ENCODE measurements at regions not wholly inside any gene's neighbourhood (a gene's known extent, or its start where the extent isn't known, plus 50 kb on each side); places are given as distances from the start of the nearest gene placed in this dataset.
"Not testable (repeated sequence)": the region's sequence is repeated elsewhere in the genome, so short reads cannot be mapped to it uniquely, and the experiment has no call there.

DNA sequence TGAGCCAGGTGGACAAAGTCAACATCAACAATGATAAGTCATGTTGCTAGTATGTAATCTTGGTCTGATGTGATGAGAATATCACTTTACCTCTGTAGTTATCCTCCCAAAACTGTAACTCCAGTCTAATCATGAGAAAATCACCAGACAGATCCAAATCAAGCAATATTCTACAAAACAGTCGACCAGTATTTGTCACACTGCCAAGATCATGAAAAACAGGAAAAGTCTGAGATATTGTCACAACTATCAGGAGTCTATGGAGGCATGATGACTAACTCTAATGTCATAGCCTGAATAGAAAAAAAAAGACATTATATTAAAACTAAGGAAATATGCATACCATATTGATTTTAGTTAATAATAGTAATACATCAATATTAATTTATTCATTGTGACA, 1883.3 kb upstream of the CELF4 start:
- H3K36me3 ChIP-seq (ENCODE audit: control insufficient read depth, insufficient read depth, low read length): no peaks in the 10 kb centered on the region
- DNase-seq (ENCODE audit: low read depth): peak; percentile 70
- H3K27me3 ChIP-seq (ENCODE audit: control insufficient read depth, insufficient read depth, low read length): no peaks in the 10 kb centered on the region
- TF ChIP-seq, protein P1, sequence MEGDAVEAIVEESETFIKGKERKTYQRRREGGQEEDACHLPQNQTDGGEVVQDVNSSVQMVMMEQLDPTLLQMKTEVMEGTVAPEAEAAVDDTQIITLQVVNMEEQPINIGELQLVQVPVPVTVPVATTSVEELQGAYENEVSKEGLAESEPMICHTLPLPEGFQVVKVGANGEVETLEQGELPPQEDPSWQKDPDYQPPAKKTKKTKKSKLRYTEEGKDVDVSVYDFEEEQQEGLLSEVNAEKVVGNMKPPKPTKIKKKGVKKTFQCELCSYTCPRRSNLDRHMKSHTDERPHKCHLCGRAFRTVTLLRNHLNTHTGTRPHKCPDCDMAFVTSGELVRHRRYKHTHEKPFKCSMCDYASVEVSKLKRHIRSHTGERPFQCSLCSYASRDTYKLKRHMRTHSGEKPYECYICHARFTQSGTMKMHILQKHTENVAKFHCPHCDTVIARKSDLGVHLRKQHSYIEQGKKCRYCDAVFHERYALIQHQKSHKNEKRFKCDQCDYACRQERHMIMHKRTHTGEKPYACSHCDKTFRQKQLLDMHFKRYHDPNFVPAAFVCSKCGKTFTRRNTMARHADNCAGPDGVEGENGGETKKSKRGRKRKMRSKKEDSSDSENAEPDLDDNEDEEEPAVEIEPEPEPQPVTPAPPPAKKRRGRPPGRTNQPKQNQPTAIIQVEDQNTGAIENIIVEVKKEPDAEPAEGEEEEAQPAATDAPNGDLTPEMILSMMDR (IDR thresholded peaks at IDR 0.05; ENCODE audit: insufficient read depth, low read length, severe bottlenecking): no peak
- H3K4me3 ChIP-seq (ENCODE audit: low read depth, low read length): no peak overlapping the region
- FAIRE-seq: peak; percentile 77

DNA sequence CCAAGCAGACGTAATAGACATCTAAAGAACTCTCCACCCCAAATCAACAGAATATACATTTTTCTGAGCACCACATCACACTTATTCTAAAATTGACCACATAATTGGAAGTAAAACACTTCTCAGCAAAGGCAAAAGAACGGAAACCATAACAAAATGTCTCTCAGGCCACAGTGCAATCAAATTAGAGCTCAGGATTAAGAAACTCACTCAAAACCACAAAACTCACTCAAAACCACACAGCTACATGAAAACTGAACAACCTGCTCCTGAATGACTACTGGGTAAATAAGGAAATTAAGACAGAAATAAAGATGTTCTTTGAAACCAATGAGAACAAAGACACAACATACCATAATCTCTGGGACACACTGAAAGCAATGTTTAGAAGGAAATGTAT, 1879.4 kb upstream of the CELF4 start:
- not testable (repeated sequence) for H3K27me3 ChIP-seq (ENCODE audit: control insufficient read depth, insufficient read depth, low read length); DNase-seq (ENCODE audit: low read depth); FAIRE-seq; H3K4me3 ChIP-seq (ENCODE audit: low read depth, low read length); H3K36me3 ChIP-seq (ENCODE audit: control insufficient read depth, insufficient read depth, low read length)

DNA sequence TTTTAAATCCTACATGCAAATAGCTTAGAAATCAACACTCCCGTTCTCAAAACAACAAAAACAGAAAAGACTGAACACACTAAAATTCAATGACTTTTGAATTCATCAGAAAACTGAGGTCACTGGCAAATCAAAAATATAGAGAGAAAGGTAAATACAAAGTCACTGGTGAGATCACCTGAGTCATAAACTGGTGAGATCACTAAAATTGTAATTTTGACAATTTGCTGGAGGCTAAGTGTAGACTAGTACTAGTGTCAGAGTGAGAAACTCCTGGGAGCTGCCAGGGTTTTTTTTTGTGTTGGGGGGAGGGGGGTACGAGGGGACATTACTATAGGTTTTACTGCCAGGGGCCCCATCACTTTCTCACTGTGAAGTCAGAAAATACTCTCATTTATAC, 1876.0 kb upstream of the CELF4 start:
- Histone ChIP-seq H3K27me3 (ENCODE audit: control insufficient read depth, insufficient read depth, low read length) (no peaks in the 10 kb centered on the region), H3K4me3 (ENCODE audit: low read depth, low read length) (no peak overlapping the region), H3K36me3 (ENCODE audit: control insufficient read depth, insufficient read depth, low read length) (no peaks in the 10 kb centered on the region)
- FAIRE-seq (no peak), DNase-seq (ENCODE audit: low read depth) (peak; percentile 73)
- TF ChIP-seq, protein P1 (IDR thresholded peaks at IDR 0.05; ENCODE audit: insufficient read depth, low read length, severe bottlenecking): no peak

DNA sequence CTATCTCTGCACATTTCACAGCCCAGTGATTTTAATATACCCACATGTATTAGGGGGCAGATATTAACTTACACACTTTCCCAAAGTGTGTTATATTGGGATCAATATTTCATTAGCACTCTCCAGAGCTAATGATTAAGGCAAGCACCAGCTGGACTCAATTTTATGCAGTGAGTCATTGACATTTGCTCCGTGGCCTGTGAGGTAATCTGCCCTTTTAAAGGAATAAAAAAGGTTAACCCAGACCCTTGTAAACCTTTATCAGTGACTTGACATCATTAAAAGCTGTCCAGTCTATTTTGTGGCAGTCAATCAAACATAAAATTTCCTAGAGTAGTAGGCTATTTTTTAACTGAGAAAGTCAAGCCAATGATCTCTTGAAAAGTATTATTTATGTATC, 1870.4 kb upstream of the CELF4 start:
- Histone ChIP-seq H3K4me3 (ENCODE audit: low read depth, low read length) (no peak overlapping the region), H3K27me3 (ENCODE audit: control insufficient read depth, insufficient read depth, low read length) (no peaks in the 10 kb centered on the region), H3K36me3 (ENCODE audit: control insufficient read depth, insufficient read depth, low read length) (no peaks in the 10 kb centered on the region)
- no peak for DNase-seq (ENCODE audit: low read depth)
- TF ChIP-seq, protein P1 (IDR thresholded peaks at IDR 0.05; ENCODE audit: insufficient read depth, low read length, severe bottlenecking): no peak
- FAIRE-seq: no peak

DNA sequence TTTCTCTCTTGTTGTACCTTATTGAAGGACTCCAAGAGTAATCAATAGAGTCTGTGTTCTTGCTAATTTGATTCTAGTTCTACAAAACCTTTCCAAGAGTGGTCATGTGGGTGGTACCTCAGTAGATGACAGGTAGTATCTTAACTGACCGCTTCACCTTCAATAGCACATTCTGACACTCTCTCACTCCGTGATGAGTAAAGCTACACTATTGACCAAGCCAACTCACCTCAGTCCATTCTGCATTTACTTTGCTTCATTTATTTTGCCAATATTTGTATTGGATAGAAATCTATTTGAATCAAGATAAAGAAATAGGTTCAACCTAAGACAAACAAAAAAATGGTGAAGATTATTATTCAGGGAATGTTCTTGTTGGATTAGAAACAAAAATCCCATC, 1869.6 kb upstream of the CELF4 start:
- no peaks in the 10 kb centered on the region for H3K36me3 ChIP-seq (ENCODE audit: control insufficient read depth, insufficient read depth, low read length)
- H3K4me3 ChIP-seq (ENCODE audit: low read depth, low read length): no peak overlapping the region
- TF ChIP-seq, protein P1 (IDR thresholded peaks at IDR 0.05; ENCODE audit: insufficient read depth, low read length, severe bottlenecking): no peak
- FAIRE-seq: no peak
- no peak for DNase-seq (ENCODE audit: low read depth)
- no peaks in the 10 kb centered on the region for H3K27me3 ChIP-seq (ENCODE audit: control insufficient read depth, insufficient read depth, low read length)

DNA sequence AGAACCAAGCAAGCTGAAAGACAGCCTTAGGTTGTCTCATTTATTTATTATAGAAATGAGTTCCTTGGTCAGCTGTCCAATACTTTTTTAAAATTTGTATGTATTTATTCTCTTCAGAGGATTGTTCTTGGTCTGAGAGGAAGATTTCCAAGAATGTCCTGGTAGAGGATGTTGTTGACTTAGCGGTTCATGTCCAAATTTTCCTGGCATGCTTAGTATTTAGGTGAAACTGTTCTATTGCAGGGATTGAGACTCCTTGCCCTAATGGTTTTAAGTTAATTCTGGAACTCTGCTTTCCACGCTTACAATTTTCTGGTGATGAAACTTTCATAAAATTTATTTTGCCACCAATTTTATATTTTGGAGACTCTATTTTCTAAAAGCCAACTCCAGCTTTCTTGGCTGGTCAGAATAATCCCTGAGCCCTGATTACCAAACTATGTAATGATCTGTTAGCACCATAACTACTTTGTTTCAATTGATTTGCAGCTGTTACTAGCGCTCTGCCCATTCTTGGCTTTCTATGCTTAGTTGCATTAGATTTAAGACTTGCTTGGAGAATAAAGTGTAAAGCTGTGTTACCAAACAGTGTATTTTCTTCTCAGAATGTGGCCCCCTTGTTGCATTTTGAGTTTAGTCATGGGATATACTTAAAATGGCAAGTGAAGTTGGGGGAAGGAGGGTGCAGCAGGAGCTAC, 1868.8 kb upstream of the CELF4 start:
- FAIRE-seq: no peak
- no peak for DNase-seq (ENCODE audit: low read depth)

More for the DNA sequence above, 1868.8 kb upstream of the CELF4 start:
- TF ChIP-seq, protein P1 (IDR thresholded peaks at IDR 0.05; ENCODE audit: insufficient read depth, low read length, severe bottlenecking): no peak
- no peaks in the 10 kb centered on the region for H3K36me3 ChIP-seq (ENCODE audit: control insufficient read depth, insufficient read depth, low read length)
- no peaks in the 10 kb centered on the region for H3K27me3 ChIP-seq (ENCODE audit: control insufficient read depth, insufficient read depth, low read length)
- no peak overlapping the region for H3K4me3 ChIP-seq (ENCODE audit: low read depth, low read length)

Measured in bronchial epithelial cell (primary cell).